ENCODE measurements at regions not wholly inside any gene's neighbourhood (a gene's known extent, or its start where the extent isn't known, plus 50 kb on each side); places are given as distances from the start of the nearest gene placed in this dataset.
"Not testable (repeated sequence)": the region's sequence is repeated elsewhere in the genome, so short reads cannot be mapped to it uniquely, and the experiment has no call there.

GRCh38 chr12:111245701-111246476 is 123.0 kb downstream of the PHETA1 start:
- TF ChIP-seq, protein P1, sequence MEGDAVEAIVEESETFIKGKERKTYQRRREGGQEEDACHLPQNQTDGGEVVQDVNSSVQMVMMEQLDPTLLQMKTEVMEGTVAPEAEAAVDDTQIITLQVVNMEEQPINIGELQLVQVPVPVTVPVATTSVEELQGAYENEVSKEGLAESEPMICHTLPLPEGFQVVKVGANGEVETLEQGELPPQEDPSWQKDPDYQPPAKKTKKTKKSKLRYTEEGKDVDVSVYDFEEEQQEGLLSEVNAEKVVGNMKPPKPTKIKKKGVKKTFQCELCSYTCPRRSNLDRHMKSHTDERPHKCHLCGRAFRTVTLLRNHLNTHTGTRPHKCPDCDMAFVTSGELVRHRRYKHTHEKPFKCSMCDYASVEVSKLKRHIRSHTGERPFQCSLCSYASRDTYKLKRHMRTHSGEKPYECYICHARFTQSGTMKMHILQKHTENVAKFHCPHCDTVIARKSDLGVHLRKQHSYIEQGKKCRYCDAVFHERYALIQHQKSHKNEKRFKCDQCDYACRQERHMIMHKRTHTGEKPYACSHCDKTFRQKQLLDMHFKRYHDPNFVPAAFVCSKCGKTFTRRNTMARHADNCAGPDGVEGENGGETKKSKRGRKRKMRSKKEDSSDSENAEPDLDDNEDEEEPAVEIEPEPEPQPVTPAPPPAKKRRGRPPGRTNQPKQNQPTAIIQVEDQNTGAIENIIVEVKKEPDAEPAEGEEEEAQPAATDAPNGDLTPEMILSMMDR (IDR thresholded peaks at IDR 0.05) = no peak
- no peak for ATAC-seq (ENCODE audit: low FRiP score)
- no peak for DNase-seq (ENCODE audit: low spot score)

DNA sequence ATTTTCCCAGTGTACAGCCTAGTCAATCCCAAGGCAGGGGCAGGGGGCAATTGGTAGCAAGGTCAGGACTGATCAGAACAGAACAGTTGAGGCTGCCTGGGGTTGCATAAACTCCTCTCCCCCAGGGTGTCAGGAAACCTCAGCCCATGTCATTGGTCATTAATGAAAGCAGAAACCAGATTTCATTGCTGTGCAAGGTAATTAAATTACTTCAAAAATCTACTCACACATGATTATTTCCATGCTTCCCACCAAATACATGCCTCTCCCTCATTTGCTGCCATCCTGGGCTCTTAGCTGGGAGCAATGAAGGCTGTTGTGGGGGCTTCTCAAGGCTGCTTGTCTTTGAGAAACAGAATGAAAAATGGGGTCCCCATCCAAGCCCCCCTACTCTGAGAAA is 124.2 kb downstream of the PHETA1 start:
- ATAC-seq (ENCODE audit: low FRiP score) (no peak), DNase-seq (ENCODE audit: low spot score) (no peak)
- TF ChIP-seq, protein P1 (IDR thresholded peaks at IDR 0.05) = no peak

DNA sequence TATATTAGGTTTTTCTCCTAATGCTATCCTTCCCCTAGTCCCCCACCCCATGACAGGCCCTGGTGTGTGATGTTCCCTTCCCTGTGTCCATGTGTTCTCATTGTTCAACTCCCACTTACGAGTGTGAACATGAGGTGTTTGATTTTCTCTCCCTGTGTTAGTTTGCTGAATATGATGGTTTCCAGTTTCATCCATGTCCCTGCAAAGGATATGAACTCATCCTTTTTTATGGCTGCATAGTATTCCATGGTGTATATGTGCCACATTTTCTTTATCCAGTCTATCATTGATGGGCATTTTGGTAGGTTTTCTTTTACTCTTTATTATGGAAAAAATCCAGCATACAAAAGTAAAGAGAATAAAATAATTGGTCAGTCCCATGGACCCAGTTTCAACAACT is 126.1 kb downstream of the PHETA1 start:
- not testable (repeated sequence) for ATAC-seq (ENCODE audit: low FRiP score); DNase-seq (ENCODE audit: low spot score)

DNA sequence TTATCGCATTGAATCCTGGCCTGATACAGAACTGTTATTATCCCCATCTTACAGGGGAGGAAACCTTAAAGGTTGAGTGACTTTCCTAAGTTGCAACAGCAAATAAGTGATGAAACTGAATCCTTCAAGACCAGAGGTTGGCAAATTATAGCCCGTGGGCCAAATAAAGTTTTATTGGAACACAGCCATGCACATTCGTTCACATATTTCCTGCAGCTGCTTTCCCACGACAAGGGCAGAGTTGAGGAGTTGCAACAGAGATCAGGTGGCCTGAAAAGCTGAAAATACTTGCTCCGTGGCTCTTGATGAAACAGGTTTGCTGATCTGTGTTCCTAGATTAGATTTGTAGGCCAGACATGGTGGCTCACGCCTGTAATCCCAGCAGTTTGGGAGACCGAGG is 126.7 kb downstream of the PHETA1 start:
- no peak for DNase-seq (ENCODE audit: low spot score)
- ATAC-seq (ENCODE audit: low FRiP score) = no peak
- TF ChIP-seq, protein P1 (IDR thresholded peaks at IDR 0.05) = no peak

GRCh38 chr12:111240374-111240773 is 128.5 kb downstream of the PHETA1 start:
- no peak for ATAC-seq (ENCODE audit: low FRiP score)
- TF ChIP-seq, protein P1 (IDR thresholded peaks at IDR 0.05) = no peak
- no peak for DNase-seq (ENCODE audit: low spot score)

DNA sequence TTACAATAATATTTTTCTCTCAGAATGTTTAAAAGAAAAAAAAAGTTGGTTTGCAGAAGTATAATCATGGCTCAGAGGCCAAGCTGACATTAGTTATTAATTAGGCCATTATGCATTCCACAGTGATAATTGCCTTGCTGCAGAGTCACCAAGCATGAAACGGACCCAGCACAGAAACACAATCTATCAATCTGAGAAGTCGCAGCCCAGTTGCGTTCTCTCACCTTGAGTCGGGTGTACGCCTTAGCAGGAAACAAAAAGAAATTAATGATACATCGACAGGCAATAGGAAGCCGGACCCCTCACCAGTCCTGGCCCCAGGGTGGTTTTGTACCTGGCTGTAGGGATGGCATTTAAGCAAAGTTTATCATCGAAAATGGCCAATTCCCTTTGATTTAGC is 129.7 kb downstream of the PHETA1 start:
- no peak for ATAC-seq (ENCODE audit: low FRiP score)
- no peak for DNase-seq (ENCODE audit: low spot score)
- TF ChIP-seq, protein P1 (IDR thresholded peaks at IDR 0.05) = no peak

GRCh38 chr12:111238075-111238734 is 130.7 kb downstream of the PHETA1 start:
- DNase-seq (ENCODE audit: low spot score) (no peak), ATAC-seq (ENCODE audit: low FRiP score) (no peak)
- TF ChIP-seq, protein P1 (IDR thresholded peaks at IDR 0.05) = no peak

DNA sequence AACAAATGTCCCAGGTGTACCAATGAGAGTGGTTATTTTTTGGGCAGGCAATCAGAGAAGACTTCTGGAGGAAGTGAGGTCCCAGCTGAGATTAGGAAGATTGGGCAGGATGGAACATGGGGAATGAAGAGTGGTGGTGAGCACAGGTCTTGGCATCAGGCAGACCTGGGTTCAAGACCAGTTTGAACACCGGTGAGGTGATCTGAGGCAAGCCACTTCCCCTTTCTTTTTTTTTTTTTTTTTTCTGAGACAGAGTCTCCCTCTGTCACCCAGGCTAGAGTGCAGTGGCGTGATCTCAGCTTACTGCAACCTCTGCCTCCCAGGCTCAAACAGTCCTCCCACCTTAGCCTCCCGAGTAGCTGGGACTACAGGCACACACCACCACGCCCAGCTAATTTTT is 134.4 kb downstream of the PHETA1 start:
- DNase-seq (ENCODE audit: low spot score); ATAC-seq (ENCODE audit: low FRiP score): not testable (repeated sequence)

Data from omental fat pad (tissue), 3 donors.